Stomach (tissue), 4 donors: ENCODE measurements at regions not wholly inside any gene's neighbourhood (a gene's known extent, or its start where the extent isn't known, plus 50 kb on each side); places are given as distances from the start of the nearest gene placed in this dataset.

Experiments
- POLR2A ChIP-seq, 4 donors: fragments of 450-650 bp; IDR thresholded peaks; one replicate each; pipeline ENCODE4 v1.6.1; 2016; ENCODE audit warnings: antibody characterized with exemption in 4 of 4, control low read depth in 2 of 4, mild to moderate bottlenecking in 1 of 4, moderate library complexity in 1 of 4
- POLR2AphosphoS5 ChIP-seq, 3 donors: sonication (generic); formaldehyde crosslinking; IDR thresholded peaks; one replicate each; pipeline ENCODE4 v1.6.1; 2016; ENCODE audit warnings: antibody characterized with exemption in 3 of 3
- TF ChIP-seq, protein P1 (sequence below), 7 experiments: fragments of 450-650 bp in 4 of 7; fragments of 200-600 bp in 3 of 7; sonication (generic) in 3 of 7; IDR thresholded peaks; one replicate each; pipeline ENCODE4 v1.5.1; 2016 to 2019; ENCODE audit warnings: antibody characterized with exemption in 7 of 7, control low read depth in 2 of 7, mild to moderate bottlenecking in 1 of 7

DNA sequence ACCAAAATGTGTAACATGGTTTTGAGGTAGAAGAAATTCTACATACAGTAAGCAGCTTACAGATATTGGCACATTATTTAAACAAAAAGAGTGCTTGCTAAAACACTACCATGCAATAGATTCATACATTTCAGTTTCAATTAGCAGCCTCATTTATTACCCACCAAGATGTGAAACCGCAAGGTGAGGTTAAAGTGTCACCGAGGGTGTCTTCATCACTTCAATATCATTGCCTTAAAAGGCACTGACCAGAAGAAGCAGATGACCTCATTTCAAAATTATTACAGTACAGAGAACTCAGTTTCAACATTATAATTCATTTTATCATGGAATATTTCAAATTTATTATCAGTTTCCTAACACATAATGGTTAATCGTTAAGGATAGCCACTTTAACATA lies 302.2 kb downstream of the ISL1 start:
- TF ChIP-seq, protein P1, sequence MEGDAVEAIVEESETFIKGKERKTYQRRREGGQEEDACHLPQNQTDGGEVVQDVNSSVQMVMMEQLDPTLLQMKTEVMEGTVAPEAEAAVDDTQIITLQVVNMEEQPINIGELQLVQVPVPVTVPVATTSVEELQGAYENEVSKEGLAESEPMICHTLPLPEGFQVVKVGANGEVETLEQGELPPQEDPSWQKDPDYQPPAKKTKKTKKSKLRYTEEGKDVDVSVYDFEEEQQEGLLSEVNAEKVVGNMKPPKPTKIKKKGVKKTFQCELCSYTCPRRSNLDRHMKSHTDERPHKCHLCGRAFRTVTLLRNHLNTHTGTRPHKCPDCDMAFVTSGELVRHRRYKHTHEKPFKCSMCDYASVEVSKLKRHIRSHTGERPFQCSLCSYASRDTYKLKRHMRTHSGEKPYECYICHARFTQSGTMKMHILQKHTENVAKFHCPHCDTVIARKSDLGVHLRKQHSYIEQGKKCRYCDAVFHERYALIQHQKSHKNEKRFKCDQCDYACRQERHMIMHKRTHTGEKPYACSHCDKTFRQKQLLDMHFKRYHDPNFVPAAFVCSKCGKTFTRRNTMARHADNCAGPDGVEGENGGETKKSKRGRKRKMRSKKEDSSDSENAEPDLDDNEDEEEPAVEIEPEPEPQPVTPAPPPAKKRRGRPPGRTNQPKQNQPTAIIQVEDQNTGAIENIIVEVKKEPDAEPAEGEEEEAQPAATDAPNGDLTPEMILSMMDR (IDR thresholded peaks at IDR 0.05) = no peak
- no peak for TF ChIP-seq POLR2A (IDR thresholded peaks at IDR 0.05)
- no peak for TF ChIP-seq POLR2AphosphoS5 (IDR thresholded peaks at IDR 0.05)
